WTC11 (cell line): ENCODE measurements at regions not wholly inside any gene's neighbourhood (a gene's known extent, or its start where the extent isn't known, plus 50 kb on each side); places are given as distances from the start of the nearest gene placed in this dataset.

Experiments
- ATAC-seq: fragments of 200-7000 bp; cut with Tn5 transposase; 2 replicates; pipeline ENCODE4 v1.10.0; 2021; ENCODE audit warnings: mild to moderate bottlenecking, moderate library complexity
- CTCF ChIA-PET: fragments of 300-600 bp; sonication (Branson Sonifier 250); formaldehyde crosslinking; loops from one replicate; lab custom pipeline; 2021; ENCODE audit warnings: antibody characterized with exemption; lab: Charles Lee
- POLR2A ChIA-PET: fragments of 350-600 bp; sonication (Branson Sonifier 250); formaldehyde crosslinking; loops from one replicate; lab custom pipeline; 2021; ENCODE audit warnings: antibody characterized with exemption; lab: Charles Lee
- DNase-seq: peaks from one replicate; pipeline ENCODE4 v3.0.0; 2021; ENCODE audit warnings: low spot score
- H3K27ac Mint-ChIP-seq: 2 replicates; pipeline ENCODE4 v1.8.0; 2021; ENCODE audit warnings: mixed read lengths
- H3K27me3 Mint-ChIP-seq: 2 replicates; pipeline ENCODE4 v1.8.0; 2021; ENCODE audit warnings: low read depth, mild to moderate bottlenecking, moderate library complexity, mixed read lengths
- H3K36me3 Mint-ChIP-seq: 2 replicates; pipeline ENCODE4 v1.8.0; 2021; ENCODE audit warnings: mixed read lengths
- H3K4me1 Mint-ChIP-seq: 2 replicates; pipeline ENCODE4 v1.8.0; 2022; ENCODE audit warnings: mixed read lengths
- H3K4me3 Mint-ChIP-seq: 2 replicates; pipeline ENCODE4 v1.8.0; 2021; ENCODE audit warnings: mild to moderate bottlenecking, moderate library complexity, mixed read lengths
- H3K9me3 Mint-ChIP-seq: 2 replicates; pipeline ENCODE4 v1.8.0; 2021; ENCODE audit warnings: mixed read lengths
- AR ChIP-seq: fragments of 250-450 bp; sonication (Bioruptor Pico); IDR thresholded peaks from 2 replicates; pipeline ENCODE4 v1.9.0; 2021; ENCODE audit warnings: mild to moderate bottlenecking
- ARID4B ChIP-seq: sonication (generic); formaldehyde crosslinking; IDR thresholded peaks from 2 replicates; pipeline ENCODE4 v1.8.0; 2023; ENCODE audit warnings: missing genetic modification reagents, mild to moderate bottlenecking, borderline replicate concordance
- ATF2 ChIP-seq: sonication (generic); formaldehyde crosslinking; IDR thresholded peaks from 2 replicates; pipeline ENCODE4 v1.8.1; 2022; ENCODE audit warnings: low read depth, missing genetic modification reagents, borderline replicate concordance
- CBFB ChIP-seq: sonication (generic); formaldehyde crosslinking; IDR thresholded peaks from 2 replicates; pipeline ENCODE4 v1.8.1; 2022; ENCODE audit warnings: mild to moderate bottlenecking, low read depth, missing genetic modification reagents
- CREB1 ChIP-seq: sonication (generic); formaldehyde crosslinking; IDR thresholded peaks from 2 replicates; pipeline ENCODE4 v1.8.0; 2023; ENCODE audit warnings: mild to moderate bottlenecking, missing genetic modification reagents
- CREM ChIP-seq: sonication (generic); formaldehyde crosslinking; IDR thresholded peaks from 2 replicates; pipeline ENCODE4 v1.8.1; 2022; ENCODE audit warnings: mild to moderate bottlenecking, missing genetic modification reagents, moderate library complexity
- E2F5 ChIP-seq: sonication (generic); formaldehyde crosslinking; IDR thresholded peaks from 2 replicates; pipeline ENCODE4 v1.8.1; 2022; ENCODE audit warnings: mild to moderate bottlenecking, moderate library complexity, missing genetic modification reagents
- EMX1 ChIP-seq: fragments of 250-450 bp; sonication (Bioruptor Pico); IDR thresholded peaks from 2 replicates; pipeline ENCODE4 v1.8.0; 2021; ENCODE audit warnings: mild to moderate bottlenecking
- FOXK1 ChIP-seq: sonication (generic); formaldehyde crosslinking; IDR thresholded peaks from 2 replicates; pipeline ENCODE4 v1.8.0; 2022; ENCODE audit warnings: mild to moderate bottlenecking, moderate library complexity, missing genetic modification reagents
- FOXP1 ChIP-seq: sonication (generic); formaldehyde crosslinking; IDR thresholded peaks from 2 replicates; pipeline ENCODE4 v1.8.0; 2022; ENCODE audit warnings: missing genetic modification reagents, mild to moderate bottlenecking, moderate library complexity, borderline replicate concordance
- GTF2I ChIP-seq: fragments of 250-450 bp; sonication (Bioruptor Pico); conservative IDR thresholded peaks from 2 replicates; pipeline ENCODE4 v1.4.0; 2021; ENCODE audit warnings: mild to moderate bottlenecking
- HMGA2 ChIP-seq: fragments of 250-450 bp; sonication (Bioruptor Pico); IDR thresholded peaks from 2 replicates; pipeline ENCODE4 v1.4.0; 2021; ENCODE audit warnings: mild to moderate bottlenecking, moderate library complexity
- MLX ChIP-seq: sonication (generic); formaldehyde crosslinking; IDR thresholded peaks from 2 replicates; pipeline ENCODE4 v1.8.1; 2023; ENCODE audit warnings: mild to moderate bottlenecking, missing genetic modification reagents, moderate library complexity
- NFATC4 ChIP-seq: fragments of 250-450 bp; sonication (Bioruptor Pico); IDR thresholded peaks from 2 replicates; pipeline ENCODE4 v1.9.0; 2021; ENCODE audit warnings: mild to moderate bottlenecking
- NFE2L1 ChIP-seq: sonication (generic); formaldehyde crosslinking; IDR thresholded peaks from 2 replicates; pipeline ENCODE4 v1.8.1; 2023; ENCODE audit warnings: missing genetic modification reagents
- NR3C1 ChIP-seq: sonication (generic); formaldehyde crosslinking; conservative IDR thresholded peaks from 2 replicates; pipeline ENCODE4 v1.8.1; 2023; ENCODE audit warnings: low read depth, mild to moderate bottlenecking, missing genetic modification reagents
- OVOL2 ChIP-seq: fragments of 250-450 bp; sonication (Bioruptor Pico); IDR thresholded peaks from 2 replicates; pipeline ENCODE4 v1.9.0; 2021; ENCODE audit warnings: mild to moderate bottlenecking, borderline replicate concordance
- SMAD3 ChIP-seq: sonication (generic); formaldehyde crosslinking; IDR thresholded peaks from 2 replicates; pipeline ENCODE4 v1.8.0; 2022; ENCODE audit warnings: missing genetic modification reagents, mild to moderate bottlenecking, borderline replicate concordance
- ZBTB21 ChIP-seq: sonication (generic); formaldehyde crosslinking; IDR thresholded peaks from 2 replicates; pipeline ENCODE4 v1.8.1; 2023; ENCODE audit warnings: mild to moderate bottlenecking, missing genetic modification reagents, borderline replicate concordance
- ZNF219 ChIP-seq: sonication (generic); formaldehyde crosslinking; IDR thresholded peaks from 2 replicates; pipeline ENCODE4 v1.8.0; 2023; ENCODE audit warnings: missing genetic modification reagents, mild to moderate bottlenecking, borderline replicate concordance
- ZNF416 ChIP-seq: fragments of 250-450 bp; sonication (Bioruptor Pico); IDR thresholded peaks from 2 replicates; pipeline ENCODE4 v1.9.0; 2021; ENCODE audit warnings: mild to moderate bottlenecking, inconsistent platforms
- ZNF423 ChIP-seq: fragments of 250-450 bp; sonication (Bioruptor Pico); IDR thresholded peaks from 2 replicates; pipeline ENCODE4 v2.1.2; 2022; ENCODE audit warnings: mild to moderate bottlenecking, moderate library complexity
- ZNF532 ChIP-seq: fragments of 250-450 bp; sonication (Bioruptor Pico); IDR thresholded peaks from 2 replicates; pipeline ENCODE4 v1.9.0; 2021; ENCODE audit warnings: mild to moderate bottlenecking, borderline replicate concordance

GRCh38 chr1:23615852-23616251, 56.6 kb upstream of the ID3 start:
- ATAC-seq (no peak), DNase-seq (no peak)
- H3K27me3 Mint-ChIP-seq, result peaks cover 23% of the 10 kb centered on the region
- no peak overlapping the region for H3K27ac Mint-ChIP-seq
- H3K9me3 Mint-ChIP-seq, result peaks cover 5% of the 10 kb centered on the region; the same call in 1 of the 2 replicates
- H3K36me3 Mint-ChIP-seq, result no peaks in the 10 kb centered on the region
- POLR2A ChIA-PET, result no interaction called here
- H3K4me1 Mint-ChIP-seq, result peaks cover 44% of the 10 kb centered on the region
- no peak overlapping the region for H3K4me3 Mint-ChIP-seq
- CTCF ChIA-PET, result interaction anchor here (1.0 to 1.4 kb wide), 2 partner anchors 17 to 22 kb away, joined by 3 read pairs; no protein-coding TSS in a partner anchor
- TF ChIP-seq CREB1 (CRISPR knock-in tag) (no peak), NR3C1 (CRISPR knock-in tag) (no peak), E2F5 (no peak), HMGA2 (no peak), NFE2L1 (CRISPR knock-in tag) (no peak), CREM (CRISPR knock-in tag) (no peak), CBFB (CRISPR knock-in tag) (no peak), ZNF416 (CRISPR knock-in tag) (no peak), OVOL2 (CRISPR knock-in tag) (no peak), FOXK1 (no peak), ZNF423 (no peak), ATF2 (no peak), EMX1 (CRISPR knock-in tag) (no peak), ARID4B (CRISPR knock-in tag) (no peak), FOXP1 (CRISPR knock-in tag) (no peak), ZNF219 (CRISPR knock-in tag) (no peak), GTF2I (CRISPR knock-in tag) (no peak), NFATC4 (no peak)
- TF ChIP-seq, all 79 proteins: peak for 0

GRCh38 chr1:23615423-23615822, 56.1 kb upstream of the ID3 start:
- ChIA-PET POLR2A (no interaction called here), CTCF (interaction anchor here (1.0 kb wide), 1 partner anchor 17 kb away, joined by 3 read pairs; no protein-coding TSS in a partner anchor)
- Mint-ChIP-seq H3K4me1 (peaks cover 42% of the 10 kb centered on the region), H3K4me3 (no peak overlapping the region), H3K9me3 (peaks cover 5% of the 10 kb centered on the region; the same call in 1 of the 2 replicates), H3K36me3 (no peaks in the 10 kb centered on the region), H3K27me3 (peaks cover 19% of the 10 kb centered on the region), H3K27ac (no peak overlapping the region)
- DNase-seq (no peak), ATAC-seq (no peak)
- TF ChIP-seq MLX (CRISPR knock-in tag) (no peak), SMAD3 (CRISPR knock-in tag) (no peak), ZBTB21 (CRISPR knock-in tag) (no peak), AR (CRISPR knock-in tag) (no peak), ZNF532 (no peak), CREB1 (CRISPR knock-in tag) (no peak), GTF2I (CRISPR knock-in tag) (no peak), EMX1 (CRISPR knock-in tag) (no peak)
